ENCODE measurements at regions not wholly inside any gene's neighbourhood (a gene's known extent, or its start where the extent isn't known, plus 50 kb on each side); places are given as distances from the start of the nearest gene placed in this dataset.

DNA sequence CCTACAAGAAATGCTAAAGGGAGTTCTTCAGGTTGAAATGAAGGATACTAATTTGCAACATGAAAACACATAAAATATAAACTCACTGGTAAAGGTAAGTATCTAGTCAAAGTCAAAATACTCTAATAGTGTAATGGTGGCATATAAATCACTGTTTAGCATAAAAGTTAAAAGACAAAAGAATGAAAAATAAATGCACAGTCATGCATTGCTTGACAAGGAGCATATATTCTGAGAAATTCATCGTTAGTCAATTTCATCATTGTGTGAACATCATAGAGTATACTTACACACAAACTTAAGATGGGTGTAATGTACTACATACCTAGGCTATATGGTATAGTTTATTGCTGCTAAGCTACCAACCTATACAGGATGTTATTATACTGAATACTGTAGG, 194.4 kb upstream of the PDE5A start (continued):
- TF ChIP-seq, protein P1, sequence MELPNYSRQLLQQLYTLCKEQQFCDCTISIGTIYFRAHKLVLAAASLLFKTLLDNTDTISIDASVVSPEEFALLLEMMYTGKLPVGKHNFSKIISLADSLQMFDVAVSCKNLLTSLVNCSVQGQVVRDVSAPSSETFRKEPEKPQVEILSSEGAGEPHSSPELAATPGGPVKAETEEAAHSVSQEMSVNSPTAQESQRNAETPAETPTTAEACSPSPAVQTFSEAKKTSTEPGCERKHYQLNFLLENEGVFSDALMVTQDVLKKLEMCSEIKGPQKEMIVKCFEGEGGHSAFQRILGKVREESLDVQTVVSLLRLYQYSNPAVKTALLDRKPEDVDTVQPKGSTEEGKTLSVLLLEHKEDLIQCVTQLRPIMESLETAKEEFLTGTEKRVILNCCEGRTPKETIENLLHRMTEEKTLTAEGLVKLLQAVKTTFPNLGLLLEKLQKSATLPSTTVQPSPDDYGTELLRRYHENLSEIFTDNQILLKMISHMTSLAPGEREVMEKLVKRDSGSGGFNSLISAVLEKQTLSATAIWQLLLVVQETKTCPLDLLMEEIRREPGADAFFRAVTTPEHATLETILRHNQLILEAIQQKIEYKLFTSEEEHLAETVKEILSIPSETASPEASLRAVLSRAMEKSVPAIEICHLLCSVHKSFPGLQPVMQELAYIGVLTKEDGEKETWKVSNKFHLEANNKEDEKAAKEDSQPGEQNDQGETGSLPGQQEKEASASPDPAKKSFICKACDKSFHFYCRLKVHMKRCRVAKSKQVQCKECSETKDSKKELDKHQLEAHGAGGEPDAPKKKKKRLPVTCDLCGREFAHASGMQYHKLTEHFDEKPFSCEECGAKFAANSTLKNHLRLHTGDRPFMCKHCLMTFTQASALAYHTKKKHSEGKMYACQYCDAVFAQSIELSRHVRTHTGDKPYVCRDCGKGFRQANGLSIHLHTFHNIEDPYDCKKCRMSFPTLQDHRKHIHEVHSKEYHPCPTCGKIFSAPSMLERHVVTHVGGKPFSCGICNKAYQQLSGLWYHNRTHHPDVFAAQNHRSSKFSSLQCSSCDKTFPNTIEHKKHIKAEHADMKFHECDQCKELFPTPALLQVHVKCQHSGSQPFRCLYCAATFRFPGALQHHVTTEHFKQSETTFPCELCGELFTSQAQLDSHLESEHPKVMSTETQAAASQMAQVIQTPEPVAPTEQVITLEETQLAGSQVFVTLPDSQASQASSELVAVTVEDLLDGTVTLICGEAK (IDR thresholded peaks at IDR 0.05; ENCODE audit: borderline replicate concordance) = no peak
- no peak for TF ChIP-seq MXI1 (IDR thresholded peaks at IDR 0.05; ENCODE audit: low read depth, low read length)

DNA sequence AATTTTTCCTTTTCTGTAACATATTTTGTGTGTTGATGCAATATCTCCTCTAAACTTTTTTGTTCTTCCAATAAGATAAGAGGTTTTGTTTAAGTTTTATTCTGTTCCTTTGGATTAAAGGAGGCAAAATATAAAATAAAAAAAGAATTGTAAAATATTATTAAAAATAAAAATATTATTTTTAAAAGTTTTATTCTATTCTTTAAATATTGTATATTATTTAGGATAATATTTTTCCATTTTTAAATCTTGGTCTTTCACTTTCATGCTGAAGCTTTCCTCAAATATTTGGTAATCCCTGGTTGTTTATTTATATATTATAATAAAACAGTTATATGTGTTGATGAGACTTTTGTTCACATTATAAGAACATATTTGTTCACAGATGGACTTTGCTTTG, 187.9 kb upstream of the PDE5A start:
- Histone ChIP-seq H3K9me3 (replicated peaks; ENCODE audit: control insufficient read depth, insufficient read depth, low read length) (no peaks in the 10 kb centered on the region), H2AFZ (ENCODE audit: control insufficient read depth, low read depth, low read length) (no peak overlapping the region), H4K20me1 (ENCODE audit: control insufficient read depth, insufficient read depth) (no peaks in the 10 kb centered on the region), H3K79me2 (ENCODE audit: control insufficient read depth, insufficient read depth, low read length) (no peaks in the 10 kb centered on the region), H3K9ac (ENCODE audit: control insufficient read depth, insufficient read depth, low read length) (no peak overlapping the region), H3K27ac (ENCODE audit: control insufficient read depth, insufficient read depth) (no peak overlapping the region), H3K27me3 (replicated peaks in 1 of 2; ENCODE audit: control insufficient read depth in 2 of 2, insufficient read depth in 2 of 2, low read length in 1 of 2) (no peaks in the 10 kb centered on the region), H3K4me1 (ENCODE audit: control insufficient read depth, insufficient read depth, low read length) (no peaks in the 10 kb centered on the region), H3K36me3 (ENCODE audit: control insufficient read depth in 2 of 2, insufficient read depth in 2 of 2, low read length in 1 of 2) (no peaks in the 10 kb centered on the region), H3K4me3 (no peak overlapping the region), H3K4me2 (ENCODE audit: control insufficient read depth, insufficient read depth) (no peak overlapping the region)
- ChIA-PET POLR2A (no interaction called here), CTCF (no interaction called here), SMC1A (ENCODE audit: uncharacterized antibody, unreplicated experiment) (no interaction called here), RAD21 (ENCODE audit: unreplicated experiment) (no interaction called here)
- BruUV-seq (replicated peaks) = no TSS peak
- TF ChIP-seq NBN (IDR thresholded peaks at IDR 0.05) (no peak), CEBPB (IDR thresholded peaks at IDR 0.05; ENCODE audit: borderline replicate concordance in 1 of 2, low read depth in 2 of 2, low read length in 2 of 2) (no peak), POU2F2 (IDR thresholded peaks at IDR 0.05; ENCODE audit: borderline replicate concordance, low read depth, low read length) (no peak)
- TF ChIP-seq, protein P2, sequence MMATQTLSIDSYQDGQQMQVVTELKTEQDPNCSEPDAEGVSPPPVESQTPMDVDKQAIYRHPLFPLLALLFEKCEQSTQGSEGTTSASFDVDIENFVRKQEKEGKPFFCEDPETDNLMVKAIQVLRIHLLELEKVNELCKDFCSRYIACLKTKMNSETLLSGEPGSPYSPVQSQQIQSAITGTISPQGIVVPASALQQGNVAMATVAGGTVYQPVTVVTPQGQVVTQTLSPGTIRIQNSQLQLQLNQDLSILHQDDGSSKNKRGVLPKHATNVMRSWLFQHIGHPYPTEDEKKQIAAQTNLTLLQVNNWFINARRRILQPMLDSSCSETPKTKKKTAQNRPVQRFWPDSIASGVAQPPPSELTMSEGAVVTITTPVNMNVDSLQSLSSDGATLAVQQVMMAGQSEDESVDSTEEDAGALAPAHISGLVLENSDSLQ (IDR thresholded peaks at IDR 0.05) = no peak
- TF ChIP-seq, protein P1 (IDR thresholded peaks at IDR 0.05; ENCODE audit: borderline replicate concordance) = no peak
- DNase-seq (ENCODE audit: low read depth, low spot score) (no peak), ATAC-seq (no peak), FAIRE-seq (no peak)
- intact Hi-C loops (cut with micrococcal nuclease; ENCODE audit: unreplicated experiment) (no loop called here), in situ Hi-C loops (cut with MboI) (no loop called here)

Measured in GM12878 (cell line).